Fibroblast of peridontal ligament (primary cell): ENCODE measurements at regions not wholly inside any gene's neighbourhood (a gene's known extent, or its start where the extent isn't known, plus 50 kb on each side); places are given as distances from the start of the nearest gene placed in this dataset.

ENCODE experiments used
- DNase-seq: peaks from one replicate; pipeline ENCODE4 v3.0.0-alpha.2; 2010; ENCODE audit errors: extremely low read depth

- DNase-seq, result no peak
Measured at GRCh38 chr16:55041540-55042234, 111.0 kb downstream of the IRX5 start.

- no peak for DNase-seq
Measured at GRCh38 chr16:55042556-55043432, 112.1 kb downstream of the IRX5 start.

- no peak for DNase-seq
Measured at GRCh38 chr16:55043499-55043898, 112.8 kb downstream of the IRX5 start.

GRCh38 chr16:55044201-55044975, 113.7 kb downstream of the IRX5 start:
- DNase-seq, result no peak

GRCh38 chr16:55045329-55045728, 114.7 kb downstream of the IRX5 start:
- DNase-seq, result no peak

GRCh38 chr16:55045756-55046460, 115.2 kb downstream of the IRX5 start:
- no peak for DNase-seq

- DNase-seq, result no peak
Measured at GRCh38 chr16:55046513-55046912, 115.8 kb downstream of the IRX5 start.

- no peak for DNase-seq
Measured at GRCh38 chr16:55046916-55047315, 116.3 kb downstream of the IRX5 start.

- DNase-seq, result no peak
Measured at GRCh38 chr16:55047331-55047730, 116.7 kb downstream of the IRX5 start.

GRCh38 chr16:55047903-55048497, 117.3 kb downstream of the IRX5 start:
- DNase-seq, result no peak

- DNase-seq, result no peak
Measured at GRCh38 chr16:55048745-55049144, 118.1 kb downstream of the IRX5 start.

GRCh38 chr16:55051571-55052347, 121.1 kb downstream of the IRX5 start:
- DNase-seq, result no peak

GRCh38 chr16:55052348-55052734, 121.7 kb downstream of the IRX5 start:
- DNase-seq, result no peak

- DNase-seq, result no peak
Measured at GRCh38 chr16:55052741-55053415, 122.2 kb downstream of the IRX5 start.

- no peak for DNase-seq
Measured at GRCh38 chr16:55055262-55055661, 124.6 kb downstream of the IRX5 start.

- DNase-seq, result peak; percentile 27
Measured at GRCh38 chr16:55056585-55057401, 126.1 kb downstream of the IRX5 start.

GRCh38 chr16:55057866-55058265, 127.2 kb downstream of the IRX5 start:
- DNase-seq, result no peak

- DNase-seq, result no peak
Measured at GRCh38 chr16:55058576-55058975, 127.9 kb downstream of the IRX5 start.

- DNase-seq, result no peak
Measured at GRCh38 chr16:55059146-55059545, 128.5 kb downstream of the IRX5 start.
